A673 (cell line): ENCODE measurements at regions not wholly inside any gene's neighbourhood (a gene's known extent, or its start where the extent isn't known, plus 50 kb on each side); places are given as distances from the start of the nearest gene placed in this dataset.

Experiments
- EZH2 ChIP-seq: fragments of 200-600 bp; sonication (generic); IDR thresholded peaks from 2 replicates; pipeline ENCODE4 v1.6.1; 2017; ENCODE audit warnings: borderline replicate concordance, low read depth, mild to moderate bottlenecking, mixed read lengths, antibody characterized with exemption, low read length; ENCODE audit not compliant: poor library complexity, severe bottlenecking
- TF ChIP-seq, protein P1 (sequence below): fragments of 300-800, 200-600 bp; sonication (generic); conservative IDR thresholded peaks from 2 replicates; pipeline ENCODE4 v1.5.1; 2017; ENCODE audit warnings: low read depth, mild to moderate bottlenecking, antibody characterized with exemption, low read length, moderate library complexity, mixed read lengths

DNA sequence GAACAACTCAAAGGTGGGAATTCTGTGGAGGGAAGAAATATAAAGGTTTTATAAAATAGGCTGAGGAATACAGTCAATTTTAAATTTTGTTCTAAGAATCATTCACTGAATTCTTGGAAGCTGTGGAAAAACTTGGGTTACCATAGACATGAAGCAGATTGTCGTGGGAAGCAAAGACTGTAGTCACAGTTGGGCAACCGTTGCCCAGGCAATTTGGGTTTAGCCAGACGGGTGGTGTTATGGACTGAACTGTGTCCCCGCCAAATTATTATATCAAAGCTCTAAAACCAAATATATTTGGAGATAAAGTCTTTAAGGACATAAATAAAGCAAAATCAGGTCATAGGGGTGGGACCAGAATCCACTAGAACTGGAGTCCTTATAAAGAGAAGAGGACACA is 463.7 kb upstream of the CTNND2 start:
- TF ChIP-seq, protein P1, sequence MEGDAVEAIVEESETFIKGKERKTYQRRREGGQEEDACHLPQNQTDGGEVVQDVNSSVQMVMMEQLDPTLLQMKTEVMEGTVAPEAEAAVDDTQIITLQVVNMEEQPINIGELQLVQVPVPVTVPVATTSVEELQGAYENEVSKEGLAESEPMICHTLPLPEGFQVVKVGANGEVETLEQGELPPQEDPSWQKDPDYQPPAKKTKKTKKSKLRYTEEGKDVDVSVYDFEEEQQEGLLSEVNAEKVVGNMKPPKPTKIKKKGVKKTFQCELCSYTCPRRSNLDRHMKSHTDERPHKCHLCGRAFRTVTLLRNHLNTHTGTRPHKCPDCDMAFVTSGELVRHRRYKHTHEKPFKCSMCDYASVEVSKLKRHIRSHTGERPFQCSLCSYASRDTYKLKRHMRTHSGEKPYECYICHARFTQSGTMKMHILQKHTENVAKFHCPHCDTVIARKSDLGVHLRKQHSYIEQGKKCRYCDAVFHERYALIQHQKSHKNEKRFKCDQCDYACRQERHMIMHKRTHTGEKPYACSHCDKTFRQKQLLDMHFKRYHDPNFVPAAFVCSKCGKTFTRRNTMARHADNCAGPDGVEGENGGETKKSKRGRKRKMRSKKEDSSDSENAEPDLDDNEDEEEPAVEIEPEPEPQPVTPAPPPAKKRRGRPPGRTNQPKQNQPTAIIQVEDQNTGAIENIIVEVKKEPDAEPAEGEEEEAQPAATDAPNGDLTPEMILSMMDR: no peak
- no peak for TF ChIP-seq EZH2
